HG03378 (cell line): ENCODE measurements at regions not wholly inside any gene's neighbourhood (a gene's known extent, or its start where the extent isn't known, plus 50 kb on each side); places are given as distances from the start of the nearest gene placed in this dataset.

Source experiments
- ATAC-seq: cut with Tn5 transposase; IDR thresholded peaks from one replicate; pipeline ENCODE4 v1.9.1; 2021; ENCODE audit warnings: mild to moderate bottlenecking, moderate library complexity; ENCODE audit not compliant: unreplicated experiment

GRCh38 chr2:15835991-15836688, 104.2 kb upstream of the MYCN start:
- no peak for ATAC-seq

- ATAC-seq, result no peak
These were observed 103.4 kb upstream of the MYCN start for GRCh38 chr2:15836689-15837610.

DNA sequence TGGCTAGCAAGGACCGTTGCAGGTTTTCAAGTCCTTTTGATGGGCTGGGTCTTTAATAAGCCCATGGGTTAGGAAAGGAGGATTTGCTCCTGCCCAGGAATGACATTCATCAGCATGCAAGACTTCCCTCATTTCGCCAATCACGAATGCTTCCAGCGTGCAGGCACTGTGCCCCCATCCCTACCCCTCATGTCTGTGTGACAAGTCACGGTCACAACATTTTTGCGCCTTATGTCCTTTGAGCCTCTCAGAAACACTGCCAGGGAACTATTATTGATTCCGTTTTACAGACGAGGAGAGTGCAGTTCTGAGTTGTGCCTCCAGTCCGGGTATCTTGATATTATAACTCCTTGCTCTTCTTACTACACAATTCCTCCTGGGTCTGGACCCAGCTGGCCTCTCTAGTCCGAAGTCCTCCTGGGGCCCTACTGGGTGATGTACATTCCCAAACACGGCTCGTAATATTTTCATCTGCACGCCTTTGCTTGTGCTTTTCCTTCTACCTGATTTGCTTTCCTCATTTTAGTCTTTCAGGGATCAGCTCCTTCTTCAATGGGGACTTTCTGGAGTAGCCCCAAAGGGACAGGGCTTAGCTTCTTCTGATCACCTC, 101.8 kb upstream of the MYCN start:
- no peak for ATAC-seq

DNA sequence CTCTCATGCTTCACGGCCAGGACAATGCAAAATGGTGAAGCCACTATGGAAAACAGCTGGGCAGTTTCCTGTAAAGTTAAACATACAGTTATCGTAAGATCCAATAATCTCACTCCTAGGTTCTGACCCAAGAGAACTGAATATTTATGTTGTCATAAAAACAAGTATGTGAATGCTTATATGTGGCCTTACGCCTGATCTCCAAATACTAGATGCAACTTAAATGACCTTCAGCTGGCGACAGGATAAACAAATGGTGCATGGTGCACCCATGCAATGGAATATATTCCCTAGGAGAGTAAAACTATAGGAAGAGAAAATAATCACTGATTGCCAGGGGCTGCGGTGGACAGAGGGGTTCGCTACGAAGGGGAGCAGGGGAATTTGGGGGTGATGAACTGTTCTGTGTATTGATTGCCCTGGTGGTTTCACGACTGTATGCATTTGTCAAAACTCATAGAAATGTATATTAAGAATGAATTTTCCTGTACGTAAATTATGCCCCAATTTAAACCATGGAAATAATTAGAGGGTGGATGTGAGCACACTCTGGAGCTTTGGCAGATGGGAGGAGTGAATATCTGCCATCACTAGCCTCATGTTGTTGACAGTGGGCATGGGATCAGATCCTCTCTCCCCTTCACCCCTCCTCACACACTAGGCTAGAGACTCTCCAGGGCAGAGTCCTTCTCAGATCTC, 100.8 kb upstream of the MYCN start:
- ATAC-seq, result no peak

- ATAC-seq, result no peak
These were observed 100.2 kb upstream of the MYCN start for GRCh38 chr2:15840148-15840547.

DNA sequence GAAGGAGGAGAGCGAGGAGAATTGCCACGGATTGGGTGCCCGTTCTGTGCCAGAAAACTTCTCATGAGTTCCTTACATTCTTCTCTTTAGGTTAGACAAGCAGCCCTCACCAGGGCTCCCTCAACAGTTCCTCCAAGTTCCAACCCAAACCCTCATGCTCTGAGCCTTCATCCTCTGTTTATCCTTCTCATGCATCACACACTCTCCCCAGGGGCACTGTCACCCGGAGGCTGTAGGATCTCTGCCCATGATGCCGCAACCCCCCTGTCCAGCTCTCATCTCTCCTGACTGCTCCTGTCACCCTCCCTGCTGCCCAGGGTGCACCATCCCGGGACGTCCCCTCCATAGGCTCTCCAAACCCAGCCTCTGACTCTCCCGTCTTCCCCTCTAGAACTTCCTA, 99.4 kb upstream of the MYCN start:
- ATAC-seq, result no peak

DNA sequence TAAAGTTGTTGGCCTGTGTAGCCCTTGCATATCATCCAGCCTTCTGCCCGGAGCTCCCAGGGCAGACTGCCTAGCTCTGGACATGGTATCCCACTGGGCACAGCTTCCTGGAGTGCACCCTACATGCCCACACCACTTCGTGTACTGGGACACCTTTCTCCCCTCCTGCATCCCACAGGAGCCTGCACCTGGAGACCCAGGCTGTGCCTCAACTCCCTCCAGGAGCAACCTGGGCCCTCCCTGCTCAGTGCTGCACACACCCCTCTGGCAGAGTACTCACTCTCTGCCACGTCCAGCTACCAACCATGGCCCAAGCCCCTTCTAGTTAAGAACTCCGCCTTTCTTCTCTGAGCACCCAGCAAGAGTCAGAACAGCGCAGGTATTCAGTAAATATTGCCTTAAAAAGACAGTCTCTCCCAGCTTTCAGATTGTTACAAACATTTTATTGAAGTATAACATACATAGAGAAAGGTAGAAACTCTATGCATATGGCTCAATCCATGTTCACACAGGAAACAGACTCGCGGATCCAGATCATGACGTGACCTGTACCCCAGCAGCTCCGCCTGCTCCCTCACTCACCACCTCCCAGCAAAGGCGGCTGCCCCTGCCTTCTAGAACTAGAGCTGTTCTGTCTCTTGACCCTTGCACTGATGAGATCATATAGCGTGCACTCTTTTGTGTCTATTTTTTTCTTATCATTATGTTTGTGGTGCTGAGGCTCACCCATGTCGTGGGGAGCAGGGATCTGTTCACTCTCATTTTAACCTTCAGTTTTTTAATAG, 98.4 kb upstream of the MYCN start:
- no peak for ATAC-seq

- ATAC-seq, result no peak
These were observed 97.3 kb upstream of the MYCN start for GRCh38 chr2:15842758-15843666.

DNA sequence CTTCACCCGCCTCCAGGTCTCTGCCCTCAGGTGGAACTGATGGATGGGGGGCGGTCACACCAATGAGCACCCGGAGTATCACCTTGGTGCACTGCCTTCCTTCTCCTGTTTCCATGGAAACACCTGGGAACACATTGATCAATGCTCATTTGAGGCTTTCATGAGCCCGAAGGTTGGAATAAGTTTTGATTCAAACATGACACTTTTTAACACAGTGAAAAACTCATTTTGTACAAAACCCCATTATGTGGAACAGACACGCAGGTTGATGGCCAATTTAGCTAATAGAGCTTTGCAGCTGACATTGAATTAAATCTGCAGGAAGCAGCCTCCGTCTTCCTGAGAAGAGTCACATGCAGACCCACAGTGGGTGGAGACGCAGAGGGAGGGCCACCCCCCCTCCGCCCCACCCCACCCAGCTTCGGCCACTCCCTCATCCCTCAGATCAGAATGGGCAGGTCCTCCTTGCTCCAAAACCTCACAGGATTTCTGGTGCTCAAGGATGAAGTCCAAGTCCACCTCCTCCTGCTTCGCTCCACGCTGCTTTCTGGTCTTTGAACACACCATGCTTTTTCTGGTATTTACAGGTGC, 96.0 kb upstream of the MYCN start:
- no peak for ATAC-seq

GRCh38 chr2:15845294-15845693, 95.1 kb upstream of the MYCN start:
- ATAC-seq, result no peak

DNA sequence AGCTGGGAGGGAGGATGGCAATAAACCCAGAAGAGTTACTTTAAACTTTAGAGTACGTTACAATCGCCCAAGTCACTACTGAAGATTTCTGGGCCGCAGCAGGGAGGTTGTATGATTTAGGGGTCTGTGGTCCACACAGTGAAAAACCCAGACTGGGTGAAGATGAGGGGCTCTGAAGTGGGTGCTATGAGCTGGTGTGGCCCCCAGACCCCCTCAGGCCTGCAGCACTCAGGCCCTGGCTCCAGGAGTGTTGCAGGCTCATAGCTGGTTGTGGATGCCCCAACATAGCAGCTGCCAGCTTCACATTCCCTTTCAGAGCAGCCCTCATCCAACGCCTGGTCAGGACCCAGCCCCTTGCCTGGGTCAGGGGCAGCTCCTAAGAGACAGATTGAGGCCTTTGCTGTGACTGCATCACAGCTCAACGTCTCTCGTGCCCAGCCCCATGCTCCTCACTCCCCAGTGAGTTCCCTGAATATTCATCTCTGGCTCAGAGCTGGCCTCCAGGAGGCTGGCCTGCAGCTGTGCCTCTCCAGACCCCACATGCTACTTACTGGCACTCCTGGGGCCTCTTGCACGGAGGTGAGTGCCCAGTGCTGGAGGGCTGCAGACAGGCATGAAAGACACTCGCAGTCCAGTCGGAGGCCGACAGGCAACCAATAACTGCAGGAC, 94.5 kb upstream of the MYCN start:
- no peak for ATAC-seq

- ATAC-seq, result no peak
These were observed 93.7 kb upstream of the MYCN start for GRCh38 chr2:15846626-15847025.

DNA sequence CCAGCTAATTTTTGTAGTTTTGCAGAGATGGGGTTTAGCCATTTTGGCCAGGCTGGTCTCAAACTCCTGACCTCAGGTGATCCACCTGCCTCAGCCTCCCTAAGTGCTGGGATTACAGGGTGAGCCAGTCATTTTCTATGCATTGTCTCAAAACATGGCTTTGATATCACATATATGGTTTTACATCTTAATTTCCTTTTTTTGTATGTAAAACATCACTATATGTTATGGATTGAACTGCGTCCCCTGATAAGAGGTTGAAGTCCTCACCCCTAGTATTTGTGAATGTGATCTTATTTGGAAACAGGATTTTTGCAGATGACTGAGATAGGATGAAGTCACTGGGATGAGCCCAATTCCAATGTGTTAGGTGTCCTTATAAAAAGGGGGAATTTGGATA, 89.8 kb upstream of the MYCN start:
- no peak for ATAC-seq

DNA sequence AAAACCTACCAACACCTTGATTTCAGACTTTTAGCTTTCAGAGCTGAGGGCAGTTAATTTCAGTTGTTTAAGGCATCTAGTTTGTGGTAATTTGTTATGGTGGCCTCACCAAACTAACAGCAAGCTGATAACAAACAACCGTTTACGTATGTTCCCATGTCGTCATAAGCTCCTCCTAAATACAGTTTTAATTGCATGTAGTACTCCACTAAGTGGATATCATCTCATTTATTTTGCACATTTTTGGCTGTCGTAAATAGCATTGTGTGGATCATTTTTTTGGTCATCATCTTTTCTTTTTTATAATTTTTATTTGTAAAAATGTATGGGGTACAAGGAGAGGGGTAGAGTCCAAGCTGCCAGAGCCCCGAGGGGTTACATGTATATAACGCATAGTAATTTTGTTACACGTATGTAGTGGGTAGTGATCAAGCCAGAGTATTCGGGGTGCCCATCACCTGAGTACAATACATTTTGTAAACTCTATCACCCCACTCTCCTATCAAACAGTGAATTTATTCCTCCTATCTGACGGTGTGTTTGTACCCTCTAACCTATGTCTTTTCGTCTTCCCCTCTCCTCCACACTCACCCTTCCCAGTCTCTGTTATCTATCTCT, 89.2 kb upstream of the MYCN start:
- no peak for ATAC-seq

DNA sequence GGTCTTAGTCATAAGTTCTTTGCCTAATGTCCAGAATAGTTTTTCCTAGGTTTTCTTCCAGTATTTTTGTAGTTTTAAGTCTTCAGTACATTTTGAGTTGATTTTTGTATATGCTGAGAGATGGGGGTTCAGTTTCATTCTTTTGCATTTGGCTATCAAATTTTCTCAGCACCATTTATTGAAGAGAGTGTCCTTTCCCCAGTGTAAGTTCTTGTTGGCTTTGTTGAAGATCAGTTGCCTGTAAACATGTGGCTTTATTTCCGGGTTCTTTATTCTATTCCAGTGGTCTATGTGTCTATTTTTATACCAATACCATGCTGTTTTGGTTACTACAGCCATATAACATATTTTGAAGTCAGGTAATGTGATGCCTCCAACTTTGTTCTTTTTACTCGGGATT, 87.5 kb upstream of the MYCN start:
- ATAC-seq, result no peak

DNA sequence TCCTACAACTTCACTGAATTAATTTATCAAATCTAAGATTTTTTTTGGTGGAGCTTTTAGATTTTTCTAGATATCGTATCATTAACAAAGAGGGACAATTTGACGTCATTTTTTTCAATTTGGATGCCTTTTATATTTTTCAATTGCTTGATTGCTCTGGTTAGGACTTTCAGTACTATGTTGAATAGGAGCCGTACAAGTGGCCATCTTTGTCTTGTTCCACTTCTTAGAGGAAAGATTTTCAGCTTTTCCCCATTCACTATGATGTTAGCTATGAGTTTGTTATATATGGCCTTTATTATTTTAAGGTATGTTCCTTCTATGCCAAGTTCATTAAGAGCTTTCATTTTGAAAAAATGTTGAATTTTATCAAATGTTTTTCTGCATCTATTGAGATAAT, 86.4 kb upstream of the MYCN start:
- ATAC-seq, result no peak

GRCh38 chr2:15855766-15856260, 84.5 kb upstream of the MYCN start:
- ATAC-seq, result no peak

- no peak for ATAC-seq
These were observed 84.0 kb upstream of the MYCN start for GRCh38 chr2:15856318-15856717.
